ENCODE measurements at regions not wholly inside any gene's neighbourhood (a gene's known extent, or its start where the extent isn't known, plus 50 kb on each side); places are given as distances from the start of the nearest gene placed in this dataset.

DNA sequence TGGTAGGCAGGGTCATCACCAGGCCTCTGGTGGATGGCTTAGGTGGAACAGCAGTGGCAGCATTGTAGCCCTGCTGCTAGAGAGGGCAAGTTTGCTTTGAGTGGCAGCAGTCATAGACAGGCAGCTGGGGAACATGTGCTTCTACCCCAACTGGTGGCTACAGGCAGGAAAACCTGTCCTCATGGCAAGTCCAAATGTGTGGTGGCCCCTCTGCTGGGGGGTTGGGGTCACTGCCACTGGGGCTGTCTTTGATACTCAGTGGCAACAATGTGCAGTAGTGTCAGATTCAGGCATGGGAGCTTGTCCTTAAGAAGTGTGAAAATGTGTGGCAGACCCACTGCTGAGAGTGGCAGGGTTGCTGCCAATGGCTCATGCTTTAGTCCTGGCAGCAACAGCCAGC lies 186.2 kb upstream of the NPSR1 start:
- H3K4me3 ChIP-seq = no peak overlapping the region
- TF ChIP-seq, protein P1, sequence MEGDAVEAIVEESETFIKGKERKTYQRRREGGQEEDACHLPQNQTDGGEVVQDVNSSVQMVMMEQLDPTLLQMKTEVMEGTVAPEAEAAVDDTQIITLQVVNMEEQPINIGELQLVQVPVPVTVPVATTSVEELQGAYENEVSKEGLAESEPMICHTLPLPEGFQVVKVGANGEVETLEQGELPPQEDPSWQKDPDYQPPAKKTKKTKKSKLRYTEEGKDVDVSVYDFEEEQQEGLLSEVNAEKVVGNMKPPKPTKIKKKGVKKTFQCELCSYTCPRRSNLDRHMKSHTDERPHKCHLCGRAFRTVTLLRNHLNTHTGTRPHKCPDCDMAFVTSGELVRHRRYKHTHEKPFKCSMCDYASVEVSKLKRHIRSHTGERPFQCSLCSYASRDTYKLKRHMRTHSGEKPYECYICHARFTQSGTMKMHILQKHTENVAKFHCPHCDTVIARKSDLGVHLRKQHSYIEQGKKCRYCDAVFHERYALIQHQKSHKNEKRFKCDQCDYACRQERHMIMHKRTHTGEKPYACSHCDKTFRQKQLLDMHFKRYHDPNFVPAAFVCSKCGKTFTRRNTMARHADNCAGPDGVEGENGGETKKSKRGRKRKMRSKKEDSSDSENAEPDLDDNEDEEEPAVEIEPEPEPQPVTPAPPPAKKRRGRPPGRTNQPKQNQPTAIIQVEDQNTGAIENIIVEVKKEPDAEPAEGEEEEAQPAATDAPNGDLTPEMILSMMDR (IDR thresholded peaks at IDR 0.05) = no peak
- H3K27ac ChIP-seq = no peak overlapping the region
- DNase-seq (ENCODE audit: low spot score) = no peak

DNA sequence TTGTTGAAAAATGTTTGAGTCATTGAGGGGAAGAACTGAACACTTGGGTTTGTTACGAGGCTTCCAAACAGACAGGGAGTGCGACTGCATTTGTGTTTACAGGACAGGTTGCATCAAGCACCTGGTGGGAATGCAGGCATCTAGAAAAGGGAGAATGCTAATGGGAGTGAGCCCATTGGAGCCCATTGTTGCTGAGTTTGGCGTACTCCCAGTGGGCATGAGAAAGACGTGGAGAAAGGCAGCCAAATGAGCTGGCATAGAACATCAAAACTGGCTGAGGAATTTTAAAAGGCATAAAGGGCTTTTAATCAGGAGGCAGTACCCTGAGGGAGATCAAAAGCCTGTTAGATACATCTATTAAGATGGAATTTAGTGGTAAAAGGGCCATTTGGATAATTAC lies 171.6 kb upstream of the NPSR1 start:
- no peak for DNase-seq (ENCODE audit: low spot score)
- no peak overlapping the region for H3K4me3 ChIP-seq
- TF ChIP-seq, protein P1 (IDR thresholded peaks at IDR 0.05) = no peak
- H3K27ac ChIP-seq = no peak overlapping the region

DNA sequence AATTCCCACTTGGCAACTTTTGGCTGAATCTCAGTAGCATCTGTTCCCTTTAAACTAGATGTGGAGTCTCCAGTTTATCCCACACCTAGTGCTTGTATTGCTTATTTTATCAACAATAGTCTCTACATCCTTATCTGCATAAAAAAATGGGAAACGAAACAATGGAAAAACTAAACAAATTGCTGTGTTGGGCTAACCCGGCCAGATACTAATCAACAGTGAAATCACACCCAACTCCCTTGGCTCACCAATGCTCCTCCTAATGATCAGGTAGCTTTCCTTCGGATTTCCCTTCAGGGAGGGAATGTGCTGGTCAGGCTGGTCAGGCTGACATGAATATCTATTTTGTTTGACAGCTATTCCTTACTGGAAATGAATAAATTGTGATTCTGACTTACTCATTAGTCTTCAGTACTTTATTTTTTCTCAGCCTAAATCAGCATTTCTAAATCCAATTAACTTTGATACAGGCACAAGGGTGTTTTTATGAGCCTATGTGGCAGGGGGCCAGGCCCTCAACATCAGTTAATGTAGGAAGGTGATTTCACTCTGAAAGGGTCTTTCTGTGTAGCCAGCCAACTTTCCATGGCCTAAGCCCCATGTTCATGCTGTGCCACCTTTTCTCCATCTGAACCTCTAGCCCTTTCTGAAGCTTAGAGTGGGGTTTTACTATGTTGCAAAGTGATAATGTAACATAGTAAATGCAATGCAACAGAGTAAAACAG lies 170.5 kb upstream of the NPSR1 start:
- TF ChIP-seq, protein P1 (IDR thresholded peaks at IDR 0.05) = no peak
- Histone ChIP-seq H3K4me3 (no peak overlapping the region), H3K27ac (no peak overlapping the region)
- no peak for DNase-seq (ENCODE audit: low spot score)

DNA sequence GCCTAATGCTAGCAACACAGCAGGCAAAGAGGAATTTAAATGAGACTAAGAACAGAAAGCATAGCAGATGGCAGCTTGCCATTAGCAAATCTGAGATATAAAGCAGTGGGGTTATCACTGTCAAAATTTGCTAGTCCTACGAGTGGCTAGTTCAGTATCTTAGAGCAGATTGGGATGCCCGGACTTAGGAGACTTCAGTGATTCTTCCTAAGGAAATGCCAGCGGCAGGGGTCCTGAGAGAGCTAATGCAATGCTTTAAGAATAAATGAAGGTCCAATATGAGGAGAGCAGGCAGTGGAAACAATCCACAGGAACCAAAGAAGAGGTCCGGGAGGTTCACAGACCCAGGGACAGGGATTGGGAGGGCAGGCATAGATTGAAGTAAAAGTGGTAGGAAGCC lies 169.3 kb upstream of the NPSR1 start:
- Histone ChIP-seq H3K4me3 (no peak overlapping the region), H3K27ac (no peak overlapping the region)
- no peak for DNase-seq (ENCODE audit: low spot score)
- TF ChIP-seq, protein P1 (IDR thresholded peaks at IDR 0.05) = no peak

DNA sequence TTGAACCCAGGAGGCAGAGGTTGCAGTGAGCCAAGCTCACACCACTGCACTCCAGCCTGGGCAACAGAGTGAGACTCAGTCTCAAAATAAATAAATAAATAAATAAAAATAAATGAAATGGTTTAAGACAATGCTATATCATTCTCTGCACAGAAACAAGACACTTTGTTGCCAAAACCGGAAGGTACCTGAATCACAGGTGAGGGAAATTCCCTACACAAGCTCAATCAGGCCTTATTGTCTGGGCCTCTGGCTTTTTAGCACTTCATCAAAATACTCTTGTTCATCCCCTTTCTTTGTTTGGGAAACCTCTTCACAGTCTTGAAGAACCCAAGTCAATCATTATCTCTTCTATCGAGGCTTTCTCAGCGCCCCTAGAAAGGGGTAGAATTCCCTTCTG lies 166.1 kb upstream of the NPSR1 start:
- TF ChIP-seq, protein P1 (IDR thresholded peaks at IDR 0.05) = no peak
- DNase-seq (ENCODE audit: low spot score) = no peak
- Histone ChIP-seq H3K27ac (no peak overlapping the region), H3K4me3 (no peak overlapping the region)

DNA sequence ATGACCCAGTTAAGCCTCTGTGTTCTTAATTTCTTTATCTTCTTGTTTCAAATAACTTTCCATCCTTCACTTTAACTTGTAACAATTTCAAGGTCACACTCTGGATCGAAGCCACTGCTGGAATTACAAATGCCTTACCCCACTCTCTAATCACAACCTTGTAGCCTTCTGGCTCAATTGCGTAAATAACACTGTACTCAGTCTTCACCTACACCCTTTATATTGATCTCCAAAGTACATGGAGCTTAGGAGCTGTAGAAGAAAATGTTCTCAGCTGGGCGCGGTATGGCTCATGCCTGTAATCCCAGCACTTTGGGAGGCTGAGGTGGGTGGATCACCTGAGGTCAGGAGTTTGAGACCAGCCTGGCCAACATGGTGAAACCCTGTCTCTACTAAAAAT lies 164.3 kb upstream of the NPSR1 start:
- no peak overlapping the region for H3K27ac ChIP-seq
- no peak overlapping the region for H3K4me3 ChIP-seq
- no peak for DNase-seq (ENCODE audit: low spot score)
- TF ChIP-seq, protein P1 (IDR thresholded peaks at IDR 0.05) = no peak

DNA sequence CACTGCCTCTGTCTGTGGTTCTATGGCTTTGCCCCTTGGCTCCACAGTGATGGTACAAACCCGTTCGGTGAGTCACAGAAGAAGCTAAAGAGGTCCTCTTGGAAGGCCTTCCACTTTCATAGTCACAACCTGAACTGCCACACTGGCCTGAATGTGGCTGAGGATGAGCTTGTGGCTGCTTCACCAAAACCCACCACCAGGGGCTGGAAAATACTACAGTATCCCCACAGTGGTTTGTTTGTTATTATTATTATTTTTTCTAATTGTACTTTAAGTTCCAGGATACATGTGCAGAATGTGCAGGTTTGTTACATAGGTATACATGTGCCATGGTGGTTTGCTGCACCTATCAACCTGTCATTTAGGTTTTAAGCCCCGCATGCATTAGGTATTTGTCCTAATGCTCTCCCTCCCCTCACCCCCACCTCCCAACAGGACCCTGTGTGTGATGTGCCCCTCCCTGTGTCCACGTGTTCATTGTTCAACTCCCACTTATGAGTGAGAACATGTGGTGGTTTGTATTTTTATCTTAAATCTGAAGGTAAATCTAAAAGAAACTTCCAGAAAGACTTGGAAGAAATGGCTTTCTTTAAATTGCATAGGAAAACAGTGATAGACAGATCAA lies 160.8 kb upstream of the NPSR1 start:
- Histone ChIP-seq H3K4me3 (no peak overlapping the region), H3K27ac (no peak overlapping the region)
- DNase-seq (ENCODE audit: low spot score) = no peak
- TF ChIP-seq, protein P1 (IDR thresholded peaks at IDR 0.05) = no peak
